Ureter (tissue), 1 donor: ENCODE measurements at regions not wholly inside any gene's neighbourhood (a gene's known extent, or its start where the extent isn't known, plus 50 kb on each side); places are given as distances from the start of the nearest gene placed in this dataset.
"Not testable (repeated sequence)": the region's sequence is repeated elsewhere in the genome, so short reads cannot be mapped to it uniquely, and the experiment has no call there.

Experiments
- DNase-seq: peaks from one replicate; pipeline ENCODE4 v3.0.0-alpha.2; 2020; ENCODE audit warnings: low spot score
- donor health status: DM: yes; HTN: yes; CAD: no.

GRCh38 chr6:112401083-112401482 is 54.0 kb downstream of the RFPL4B start:
- DNase-seq = no peak

GRCh38 chr6:112407101-112407590 is 60.0 kb downstream of the RFPL4B start:
- no peak for DNase-seq

GRCh38 chr6:112408522-112408921 is 61.4 kb downstream of the RFPL4B start:
- no peak for DNase-seq

- no peak for DNase-seq
Observed at GRCh38 chr6:112409311-112409710, 62.2 kb downstream of the RFPL4B start.

GRCh38 chr6:112413780-112414179 is 66.7 kb downstream of the RFPL4B start:
- DNase-seq = no peak

GRCh38 chr6:112415366-112415765 is 68.2 kb downstream of the RFPL4B start:
- no peak for DNase-seq

- DNase-seq = no peak
Observed at GRCh38 chr6:112416866-112417265, 69.7 kb downstream of the RFPL4B start.

GRCh38 chr6:112427011-112427410 is 79.9 kb downstream of the RFPL4B start:
- DNase-seq = not testable (repeated sequence)

GRCh38 chr6:112427499-112427898 is 80.4 kb downstream of the RFPL4B start:
- no peak for DNase-seq

- no peak for DNase-seq
Observed at GRCh38 chr6:112428477-112428876, 81.3 kb downstream of the RFPL4B start.

GRCh38 chr6:112429226-112429625 is 82.1 kb downstream of the RFPL4B start:
- DNase-seq = no peak

- DNase-seq = no peak
Observed at GRCh38 chr6:112431803-112432202, 84.7 kb downstream of the RFPL4B start.

GRCh38 chr6:112432853-112433252 is 85.7 kb downstream of the RFPL4B start:
- no peak for DNase-seq

- DNase-seq = no peak
Observed at GRCh38 chr6:112433457-112433856, 86.3 kb downstream of the RFPL4B start.

GRCh38 chr6:112434896-112435435 is 87.8 kb downstream of the RFPL4B start:
- no peak for DNase-seq

GRCh38 chr6:112437058-112437457 is 89.9 kb downstream of the RFPL4B start:
- DNase-seq = no peak

GRCh38 chr6:112439010-112439409 is 91.9 kb downstream of the RFPL4B start:
- DNase-seq = no peak

- DNase-seq = no peak
Observed at GRCh38 chr6:112439432-112439831, 92.3 kb downstream of the RFPL4B start.

GRCh38 chr6:112441607-112442006 is 94.5 kb downstream of the RFPL4B start:
- DNase-seq = no peak

- DNase-seq = no peak
Observed at GRCh38 chr6:112443179-112444065, 96.3 kb downstream of the RFPL4B start.

GRCh38 chr6:112448786-112449185 is 101.7 kb downstream of the RFPL4B start:
- not testable (repeated sequence) for DNase-seq

GRCh38 chr6:112450663-112451062 is 103.5 kb downstream of the RFPL4B start:
- DNase-seq = no peak

GRCh38 chr6:112457886-112458285 is 110.8 kb downstream of the RFPL4B start:
- no peak for DNase-seq
